GM11168 (cell line): ENCODE measurements at regions not wholly inside any gene's neighbourhood (a gene's known extent, or its start where the extent isn't known, plus 50 kb on each side); places are given as distances from the start of the nearest gene placed in this dataset.

Experiments
- in situ Hi-C: fragments of 300-500 bp; cut with MboI; formaldehyde crosslinking; loops from one replicate; pipeline ENCODE4 v1.12.0; 2022; ENCODE audit warnings: low sequenced_read_pairs; ENCODE audit not compliant: unreplicated experiment

DNA sequence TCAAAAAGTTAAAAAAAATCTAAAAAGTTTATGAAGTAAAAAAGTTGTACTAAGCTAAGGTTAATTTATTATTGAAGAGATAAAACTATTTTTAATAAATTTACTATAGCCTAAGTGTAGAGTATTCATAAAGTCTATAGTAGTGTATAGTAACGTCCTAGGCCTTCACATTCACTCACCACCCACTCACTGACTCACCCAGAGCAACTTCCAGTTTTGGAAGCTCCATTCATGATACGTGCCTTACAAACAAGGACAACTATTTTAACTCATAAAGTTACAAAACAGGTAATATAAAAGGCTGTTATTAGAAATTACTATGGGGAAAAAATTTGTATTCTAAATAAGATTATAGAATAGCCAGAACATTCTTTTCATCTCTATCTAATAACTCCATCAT is 158.9 kb upstream of the FN1 start:
- in situ Hi-C loops: no loop called here

DNA sequence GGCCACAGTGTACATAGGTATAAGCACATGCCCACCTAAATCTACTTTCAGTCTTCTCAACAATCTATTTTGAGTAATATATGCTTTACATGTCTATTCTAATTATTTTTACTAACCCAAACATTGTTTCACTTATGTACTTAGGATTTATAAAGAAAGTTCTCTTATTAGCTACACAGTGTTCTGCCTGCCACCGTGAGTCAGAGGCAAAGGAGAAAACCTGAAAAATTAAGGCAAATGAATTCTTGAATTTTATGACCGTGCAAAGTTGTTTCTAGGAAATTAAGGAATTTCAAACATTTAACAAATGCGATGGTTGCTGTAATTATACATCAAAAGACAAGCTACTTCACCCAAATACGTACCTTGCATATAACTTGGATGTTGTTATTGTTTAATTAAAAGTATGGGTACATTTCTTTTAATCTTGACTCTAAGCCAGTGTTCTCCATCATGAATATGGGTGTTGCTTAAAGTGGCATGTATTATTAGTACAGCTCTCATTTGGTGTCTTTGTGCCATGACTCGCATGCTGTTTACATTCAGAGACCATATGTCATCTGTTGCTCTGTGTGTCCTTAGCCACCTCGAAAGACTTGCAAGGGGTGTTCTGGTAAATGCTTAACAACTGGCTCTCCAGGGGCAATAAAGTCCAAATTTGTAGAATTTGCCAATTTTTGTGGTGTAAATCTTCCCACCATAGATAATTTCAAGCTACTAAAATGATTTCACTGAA is 154.3 kb upstream of the FN1 start:
- in situ Hi-C loops: no loop called here

DNA sequence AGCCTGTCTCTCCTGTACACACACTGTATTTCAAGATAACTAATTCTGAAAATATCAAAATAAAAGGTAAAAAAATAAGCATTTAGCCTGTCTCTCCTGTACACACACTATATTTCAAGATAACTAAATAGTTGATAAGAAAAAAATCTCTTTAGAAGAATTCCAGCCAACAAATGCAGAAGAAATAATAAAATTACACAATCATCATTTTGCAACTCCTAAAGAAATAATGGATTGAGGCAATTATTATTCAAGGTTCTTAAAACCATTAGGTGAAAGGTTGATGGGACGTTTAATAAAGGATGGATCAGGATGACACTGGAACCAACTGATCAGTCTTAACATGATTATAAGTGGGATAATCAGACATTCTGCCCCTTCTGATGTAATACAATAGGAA is 148.0 kb upstream of the FN1 start:
- in situ Hi-C loops: no loop called here

DNA sequence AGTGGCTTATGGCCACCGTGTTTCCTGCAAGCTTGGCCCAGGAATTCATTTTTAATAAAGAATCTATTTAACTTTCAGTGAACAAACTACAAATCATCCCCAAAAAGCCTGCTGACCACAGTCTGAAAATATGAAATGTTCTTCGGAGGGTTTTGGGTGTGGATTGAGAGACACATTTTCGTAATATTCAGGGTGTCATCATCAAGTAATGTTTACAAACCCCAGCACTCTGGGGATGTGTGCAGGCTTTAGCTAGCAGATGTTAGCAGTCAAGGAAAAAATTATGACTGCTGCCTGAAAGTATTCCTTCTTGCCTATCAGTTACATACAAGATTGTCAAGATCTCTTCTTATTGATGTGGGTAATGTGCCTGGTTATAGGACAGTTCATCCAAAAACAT is 143.9 kb upstream of the FN1 start:
- in situ Hi-C loops: no loop called here

DNA sequence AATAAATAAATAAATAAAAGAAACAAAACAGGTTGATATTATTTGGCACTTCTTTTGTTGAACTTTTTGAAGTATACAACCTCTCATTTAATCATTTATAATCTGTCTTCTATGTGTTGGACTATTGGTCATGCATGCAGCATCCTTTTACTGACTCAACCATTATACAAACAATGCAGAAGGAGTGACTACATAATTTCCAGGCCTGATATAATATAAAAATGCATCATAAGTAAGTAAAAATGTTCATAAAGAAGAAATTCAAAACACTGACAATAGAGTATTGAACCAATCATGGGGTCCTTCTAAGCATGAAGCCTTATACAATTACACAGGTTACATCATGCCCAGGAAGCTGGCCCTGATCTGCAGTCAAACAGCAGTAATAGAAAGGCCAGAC is 141.5 kb upstream of the FN1 start:
- in situ Hi-C loops: no loop called here

DNA sequence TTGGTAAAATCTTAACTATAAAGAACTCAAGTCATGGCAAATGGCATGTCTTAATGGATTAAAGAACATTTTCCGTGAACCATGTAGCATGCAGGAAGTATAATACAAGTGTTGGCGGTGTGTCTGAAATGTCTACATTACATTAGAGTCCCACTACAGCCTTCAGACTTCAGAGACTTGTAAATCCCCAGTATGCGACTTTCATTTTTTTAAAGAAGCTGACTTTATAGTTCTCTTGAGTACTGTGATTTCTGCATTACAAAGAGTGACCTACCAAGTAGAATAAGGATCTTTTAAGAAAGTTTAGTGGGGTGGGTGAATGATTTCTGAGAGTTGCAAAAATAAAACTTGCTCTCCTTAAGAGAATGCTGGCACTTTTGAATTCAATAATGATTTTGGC is 140.7 kb upstream of the FN1 start:
- in situ Hi-C loops: no loop called here

DNA sequence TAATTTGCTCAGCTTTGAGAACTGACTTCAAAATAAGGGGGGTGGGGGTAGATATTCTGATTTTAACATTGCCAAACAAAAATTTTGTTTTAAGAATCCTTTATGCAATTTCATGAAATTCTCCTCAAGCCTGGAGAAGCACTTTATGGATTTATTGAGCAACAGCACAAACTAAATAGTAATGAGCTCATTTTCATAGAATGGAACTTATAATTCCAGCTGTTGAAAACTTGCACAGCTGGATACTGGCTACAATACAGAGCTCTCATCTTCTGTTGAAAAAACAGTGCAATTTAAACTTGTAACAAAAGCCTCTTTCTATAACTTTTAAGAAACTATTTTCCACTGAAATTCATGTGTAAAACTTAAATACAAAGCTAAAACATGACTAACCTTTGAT is 137.6 kb upstream of the FN1 start:
- in situ Hi-C loops: no loop called here

DNA sequence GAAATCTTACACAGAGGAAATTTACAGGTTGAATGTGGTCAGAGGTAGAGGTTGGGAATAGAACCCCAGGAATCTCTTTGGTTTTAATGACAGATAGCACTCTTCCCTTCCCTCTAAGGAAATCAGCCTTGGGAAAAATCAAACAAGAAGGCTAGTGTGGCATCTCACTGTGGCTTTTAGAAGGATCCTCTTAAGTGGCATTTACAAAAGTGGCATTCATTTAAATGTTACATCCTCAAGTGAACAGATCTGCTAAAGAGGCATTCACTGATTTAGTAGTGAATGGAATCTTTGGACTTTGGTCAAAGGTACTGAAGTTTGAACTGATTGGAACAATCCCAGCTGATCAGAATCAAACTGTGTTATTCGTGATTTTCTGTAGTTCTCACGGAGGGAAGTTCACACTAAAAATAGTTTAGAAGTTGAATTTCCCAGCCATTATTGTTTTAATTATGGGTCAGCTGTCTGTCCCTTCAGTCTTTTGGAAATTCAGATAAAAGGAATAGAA is 136.5 kb upstream of the FN1 start:
- in situ Hi-C loops: no loop called here

DNA sequence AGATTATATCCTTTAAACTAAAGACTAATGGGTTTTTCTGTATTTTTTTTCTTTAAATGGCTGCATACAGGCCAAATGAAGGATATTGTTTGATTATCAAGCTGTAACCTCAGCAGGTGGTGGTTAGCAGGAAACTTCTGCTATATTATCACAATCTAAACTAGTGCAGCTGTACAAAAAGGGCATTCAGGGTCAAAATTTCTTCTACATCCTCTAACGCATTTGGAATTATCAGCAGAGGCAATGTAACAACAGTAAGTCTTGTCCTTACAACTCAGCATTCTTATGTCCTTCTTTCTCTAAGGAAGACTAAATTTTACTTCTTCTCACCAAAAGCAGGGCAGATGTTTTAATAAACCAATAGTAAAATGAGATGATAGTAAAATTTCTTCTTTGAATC is 135.8 kb upstream of the FN1 start:
- in situ Hi-C loops: no loop called here

DNA sequence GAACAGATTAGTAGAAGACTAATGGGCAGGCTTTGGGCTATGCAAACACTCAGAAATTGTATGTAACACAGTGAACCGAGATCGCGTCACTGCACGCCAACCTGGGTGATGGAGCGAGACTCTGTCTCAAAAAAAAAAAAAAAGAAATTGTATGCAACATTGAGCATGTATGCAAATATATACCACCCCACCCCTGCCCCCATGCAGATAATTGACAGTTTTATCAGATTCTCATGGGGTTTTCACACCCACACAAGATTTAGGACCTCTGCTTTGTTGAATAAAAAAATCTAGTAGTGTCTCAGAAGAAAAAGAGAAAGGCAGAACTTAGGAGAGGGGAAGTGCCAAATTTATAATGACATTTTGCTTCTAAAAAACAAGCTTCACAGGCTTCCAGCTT is 131.6 kb upstream of the FN1 start:
- in situ Hi-C loops: no loop called here

DNA sequence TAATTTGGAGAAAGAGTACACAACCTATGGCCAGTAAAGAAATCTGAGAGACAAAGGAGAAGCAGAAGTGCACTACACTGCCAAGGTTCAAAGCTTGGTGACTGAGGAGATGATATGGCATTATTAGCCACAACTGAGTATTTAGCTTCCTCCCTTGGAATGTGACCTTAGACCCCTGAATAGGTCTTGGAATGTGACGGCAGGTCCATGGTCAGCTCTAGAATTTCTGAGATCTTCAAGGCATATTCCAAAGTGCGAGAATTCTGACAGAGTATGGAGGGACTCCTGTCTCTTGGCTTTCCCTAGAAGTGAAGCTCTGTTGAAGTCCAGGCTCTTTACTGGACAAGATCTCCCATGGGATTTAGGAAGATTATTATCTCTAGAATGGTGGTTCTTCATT is 130.0 kb upstream of the FN1 start:
- in situ Hi-C loops: no loop called here

DNA sequence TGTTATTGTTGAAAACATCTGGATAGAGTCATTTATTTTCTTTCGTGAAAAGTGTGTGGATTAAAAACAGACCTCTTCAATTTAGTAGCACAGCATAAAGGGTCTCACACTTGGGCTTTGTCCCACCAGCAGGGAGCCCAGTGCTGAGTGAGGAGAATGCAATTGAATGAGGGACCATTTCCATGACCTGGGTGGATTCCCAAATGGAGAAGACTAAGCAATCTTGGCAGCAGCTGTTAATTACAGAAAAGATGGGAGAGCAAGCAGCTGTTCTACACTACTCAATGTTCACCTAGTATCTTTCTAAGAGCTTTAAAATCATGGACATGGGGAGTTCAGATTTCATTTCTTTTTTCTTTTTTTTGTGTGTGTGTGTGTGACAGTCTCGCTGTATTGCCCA is 121.8 kb upstream of the FN1 start:
- in situ Hi-C loops: no loop called here

DNA sequence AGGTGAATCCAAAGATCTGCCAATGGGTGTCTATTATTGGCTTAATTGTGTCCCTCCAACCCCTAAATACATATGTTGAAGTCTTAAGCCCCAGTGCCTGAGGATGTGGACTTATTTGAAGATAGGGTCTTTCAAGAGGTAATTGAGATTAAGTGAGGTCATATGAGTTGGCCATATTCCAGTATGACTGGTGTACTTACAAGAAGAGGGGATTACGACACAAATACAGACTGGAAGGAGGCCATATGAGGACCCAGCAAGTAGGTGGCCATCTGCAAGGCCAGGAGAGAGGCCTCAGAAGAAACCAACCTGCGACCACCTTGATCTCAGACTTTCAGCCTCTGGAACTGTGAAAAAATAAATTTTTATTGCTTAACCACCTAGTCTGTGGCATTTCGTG is 121.1 kb upstream of the FN1 start:
- in situ Hi-C loops: no loop called here

DNA sequence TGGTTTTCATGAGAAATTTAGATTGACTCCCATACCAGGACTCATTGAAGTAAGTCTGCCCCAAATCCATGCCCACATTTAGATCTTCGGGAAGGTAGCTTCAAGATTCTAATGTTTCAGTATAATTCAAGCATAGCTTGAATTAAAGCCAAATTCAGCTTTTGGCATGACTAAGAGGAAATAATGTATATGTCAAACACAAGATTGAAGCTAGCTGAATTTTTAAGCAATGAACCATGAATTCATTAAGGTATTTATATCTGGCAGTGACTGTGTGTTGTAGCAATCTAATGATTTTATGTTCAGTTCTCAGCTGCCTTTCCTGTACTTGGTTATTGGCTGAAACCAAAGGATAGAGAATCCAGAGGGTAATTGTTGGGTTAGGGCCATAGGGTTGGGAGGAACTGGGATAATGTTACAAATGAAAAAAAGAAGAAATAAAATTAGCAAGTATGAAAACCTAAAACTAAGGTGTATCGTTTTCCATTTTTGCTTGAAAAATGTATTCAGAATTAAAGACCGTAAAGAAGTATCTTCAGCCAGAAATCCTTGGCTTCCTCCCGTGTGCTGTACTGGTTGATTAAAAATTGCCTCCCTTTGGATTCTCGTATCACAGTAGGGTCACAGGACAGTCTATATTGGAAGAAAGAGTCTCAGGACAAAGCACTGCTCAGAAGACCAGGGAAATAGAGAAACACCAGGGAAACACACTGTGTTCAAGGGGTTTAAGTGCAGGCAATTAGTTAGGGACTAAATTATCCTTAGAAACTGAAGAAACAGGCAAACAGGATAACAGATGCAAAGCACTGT is 119.0 kb upstream of the FN1 start:
- in situ Hi-C loops: no loop called here

DNA sequence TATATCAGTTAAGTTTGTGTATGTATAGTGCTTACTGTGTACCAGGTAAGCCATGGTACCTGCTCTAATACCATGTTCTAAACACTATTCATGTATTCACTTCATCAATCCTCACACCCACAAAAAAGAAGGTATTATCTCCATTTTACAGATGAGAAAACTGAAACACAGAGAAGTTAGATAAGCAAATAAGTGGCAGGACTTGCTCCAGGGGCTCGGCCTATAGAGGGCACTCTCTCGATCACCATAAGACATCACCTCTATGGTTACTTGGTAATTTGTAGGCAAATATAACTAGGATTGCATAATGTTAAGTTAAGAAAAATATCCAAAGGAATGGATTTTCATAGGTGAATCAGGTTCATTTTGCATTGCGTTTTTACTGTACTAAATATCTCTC is 118.1 kb upstream of the FN1 start:
- in situ Hi-C loops: no loop called here

DNA sequence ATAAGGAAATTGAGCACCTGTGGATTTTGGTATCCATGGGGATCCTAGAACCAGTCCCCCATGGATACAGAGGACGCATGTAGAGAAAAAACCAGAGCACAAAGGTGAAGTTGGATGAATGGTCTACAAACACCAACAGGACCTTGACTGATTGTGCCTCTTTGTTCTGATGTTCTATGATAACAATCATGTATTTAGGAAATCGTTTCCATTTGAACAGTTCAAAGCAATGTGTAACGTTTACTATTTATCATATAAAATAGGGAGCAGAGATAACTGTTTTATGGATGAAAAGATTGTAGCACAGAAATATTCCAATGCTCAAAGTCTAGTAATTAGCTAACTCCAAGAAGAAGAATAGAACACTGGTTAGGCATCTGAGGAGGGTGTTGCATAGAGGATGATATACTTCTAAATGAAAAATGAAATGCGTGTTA is 116.3 kb upstream of the FN1 start:
- in situ Hi-C loops: no loop called here

DNA sequence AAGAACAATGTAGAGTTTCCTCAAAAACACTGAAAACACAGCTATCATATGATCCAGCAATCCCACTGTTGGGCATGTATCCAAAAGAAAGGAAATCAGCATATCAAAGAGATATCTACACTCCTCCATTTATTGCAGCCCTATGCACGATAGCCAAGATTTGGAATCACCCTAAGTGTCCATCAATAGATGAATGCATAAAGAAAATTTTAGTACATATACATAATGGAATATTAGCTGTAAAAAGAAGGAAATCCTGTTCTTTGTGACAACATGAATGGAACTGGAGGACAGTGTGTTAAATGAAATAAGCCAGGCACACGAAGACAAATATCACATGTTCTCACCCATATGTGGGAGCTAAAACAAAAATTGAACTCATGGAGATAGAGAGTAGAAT is 114.5 kb upstream of the FN1 start:
- in situ Hi-C loops: no loop called here

DNA sequence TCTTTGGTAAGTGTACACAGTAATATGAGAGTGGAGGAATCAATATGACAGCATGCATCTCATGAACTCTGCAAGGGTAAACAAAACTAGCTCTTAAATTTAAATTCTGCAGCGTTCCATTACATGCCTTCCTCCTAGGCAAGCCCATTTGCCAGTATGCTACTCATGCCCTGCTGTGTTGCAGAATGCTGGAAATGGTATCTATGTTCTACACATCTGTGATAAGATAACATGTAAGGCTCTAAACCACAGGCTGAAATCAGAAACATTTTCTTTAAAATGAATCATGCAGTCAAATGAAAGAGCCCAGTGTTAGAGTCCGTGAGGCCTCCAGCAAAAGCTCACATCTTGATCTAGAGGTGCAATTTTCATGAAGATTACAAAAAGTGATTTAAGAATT is 112.8 kb upstream of the FN1 start:
- in situ Hi-C loops: no loop called here

DNA sequence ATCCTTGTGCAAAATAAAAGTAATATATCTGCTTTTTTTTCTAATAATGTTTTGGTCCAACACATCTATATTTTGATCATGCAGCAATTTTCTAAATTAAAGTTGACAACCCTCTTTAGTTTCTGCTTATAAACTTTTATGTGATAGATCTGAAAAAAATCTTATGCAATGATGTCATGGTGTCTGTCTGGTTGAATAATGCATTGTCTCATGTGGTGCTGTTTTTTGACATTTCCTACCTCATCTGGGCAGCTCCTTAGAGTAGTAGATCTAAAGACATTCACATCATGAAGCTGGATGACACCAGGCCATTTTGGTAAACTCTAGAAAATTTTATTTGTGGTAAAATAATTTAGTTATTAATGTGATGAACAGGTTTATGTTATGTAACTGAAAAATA is 106.8 kb upstream of the FN1 start:
- in situ Hi-C loops: no loop called here

DNA sequence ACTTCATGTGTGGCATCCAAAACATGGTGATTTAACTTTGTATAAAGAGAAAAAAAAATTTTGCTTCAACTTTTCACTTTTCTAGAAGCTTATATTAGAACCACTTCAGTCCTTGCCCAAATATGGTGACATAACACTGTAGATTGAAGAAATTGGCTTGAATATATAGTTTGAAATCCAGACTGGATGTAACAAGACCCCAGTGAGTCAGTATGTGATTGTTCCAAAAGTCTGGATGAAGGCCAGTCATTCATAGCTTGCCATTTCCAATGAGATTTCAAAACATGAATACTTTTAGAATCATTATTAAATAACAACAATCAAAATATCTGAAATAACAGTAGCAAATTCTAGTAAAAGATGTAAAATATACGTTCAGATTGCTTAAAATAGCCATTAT is 104.8 kb upstream of the FN1 start:
- in situ Hi-C loops: no loop called here

DNA sequence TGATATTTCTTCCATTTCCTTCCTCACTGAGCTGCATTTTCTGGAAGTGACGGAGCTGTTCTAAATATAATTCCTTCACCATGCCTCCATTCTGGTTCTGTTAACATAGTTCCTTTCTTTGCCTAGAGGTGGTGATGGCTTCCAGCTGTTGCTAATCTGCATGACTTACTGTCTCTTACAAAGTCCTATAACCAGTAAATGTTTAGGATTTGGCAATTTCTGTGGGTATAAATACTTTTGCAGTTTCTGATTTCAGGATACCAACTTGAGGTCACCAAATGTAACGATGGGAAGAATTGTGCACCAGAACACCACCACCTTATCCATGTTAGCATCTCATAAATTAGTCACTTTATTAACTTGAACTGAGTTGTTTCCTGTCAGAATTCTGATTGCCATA is 101.7 kb upstream of the FN1 start:
- in situ Hi-C loops: no loop called here

DNA sequence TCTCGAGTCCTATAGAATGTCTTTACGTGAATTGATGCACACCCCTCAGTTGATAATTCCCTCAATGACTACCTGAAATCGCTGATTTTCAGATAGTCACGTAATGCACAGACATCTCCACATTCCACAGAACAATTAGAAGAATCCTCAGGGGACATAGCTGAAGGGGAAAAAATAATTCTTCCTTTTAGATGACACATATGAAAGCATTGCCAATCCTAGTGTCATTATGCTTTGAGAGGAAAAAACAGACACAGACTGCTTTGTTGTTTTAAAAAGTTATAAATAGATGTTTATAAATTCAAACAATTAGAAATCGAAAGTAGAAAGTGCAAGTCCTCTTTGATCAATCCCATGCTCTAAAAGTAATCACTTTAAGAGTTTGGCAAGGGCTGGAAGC is 100.6 kb upstream of the FN1 start:
- in situ Hi-C loops: no loop called here
